ENCODE measurements at regions not wholly inside any gene's neighbourhood (a gene's known extent, or its start where the extent isn't known, plus 50 kb on each side); places are given as distances from the start of the nearest gene placed in this dataset.

GRCh38 chr2:196287523-196287922, 116.1 kb upstream of the STK17B start:
- no peak for TF ChIP-seq EZH2 (IDR thresholded peaks at IDR 0.05; ENCODE audit: low read length, missing control alignments)
- TF ChIP-seq, protein P1, sequence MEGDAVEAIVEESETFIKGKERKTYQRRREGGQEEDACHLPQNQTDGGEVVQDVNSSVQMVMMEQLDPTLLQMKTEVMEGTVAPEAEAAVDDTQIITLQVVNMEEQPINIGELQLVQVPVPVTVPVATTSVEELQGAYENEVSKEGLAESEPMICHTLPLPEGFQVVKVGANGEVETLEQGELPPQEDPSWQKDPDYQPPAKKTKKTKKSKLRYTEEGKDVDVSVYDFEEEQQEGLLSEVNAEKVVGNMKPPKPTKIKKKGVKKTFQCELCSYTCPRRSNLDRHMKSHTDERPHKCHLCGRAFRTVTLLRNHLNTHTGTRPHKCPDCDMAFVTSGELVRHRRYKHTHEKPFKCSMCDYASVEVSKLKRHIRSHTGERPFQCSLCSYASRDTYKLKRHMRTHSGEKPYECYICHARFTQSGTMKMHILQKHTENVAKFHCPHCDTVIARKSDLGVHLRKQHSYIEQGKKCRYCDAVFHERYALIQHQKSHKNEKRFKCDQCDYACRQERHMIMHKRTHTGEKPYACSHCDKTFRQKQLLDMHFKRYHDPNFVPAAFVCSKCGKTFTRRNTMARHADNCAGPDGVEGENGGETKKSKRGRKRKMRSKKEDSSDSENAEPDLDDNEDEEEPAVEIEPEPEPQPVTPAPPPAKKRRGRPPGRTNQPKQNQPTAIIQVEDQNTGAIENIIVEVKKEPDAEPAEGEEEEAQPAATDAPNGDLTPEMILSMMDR (conservative IDR thresholded peaks at IDR 0.05 in 1 of 2, IDR thresholded peaks at IDR 0.05 in 1 of 2; ENCODE audit: low read depth in 1 of 2, low read length in 2 of 2): no peak
- no peak overlapping the region for H2AFZ ChIP-seq (ENCODE audit: low read length)
- H3K4me3 ChIP-seq (replicated peaks in 1 of 4; ENCODE audit: control extremely low read depth in 1 of 4, insufficient read depth in 1 of 4, low read depth in 3 of 4, low read length in 4 of 4): no peak overlapping the region
- H3K79me2 ChIP-seq (ENCODE audit: control insufficient read depth, insufficient read depth, low read length): no peaks in the 10 kb centered on the region
- no peak overlapping the region for H3K27ac ChIP-seq (ENCODE audit: insufficient read depth, low read length)
- no peaks in the 10 kb centered on the region for H3K9me3 ChIP-seq (ENCODE audit: control insufficient read depth, insufficient read depth, low read depth, low read length)
- H3K4me1 ChIP-seq (ENCODE audit: control insufficient read depth, extremely low read depth, insufficient read depth, low read length): no peaks in the 10 kb centered on the region
- H3K4me2 ChIP-seq (ENCODE audit: extremely low read depth, insufficient read depth, low read length): no peak overlapping the region
- DNase-seq (ENCODE audit: low read depth in 2 of 2): no peak
- no peak overlapping the region for H3K9ac ChIP-seq (ENCODE audit: insufficient read depth, low read length)
- no peaks in the 10 kb centered on the region for H4K20me1 ChIP-seq (ENCODE audit: control insufficient read depth, extremely low read depth, insufficient read depth, low read length)
- no peaks in the 10 kb centered on the region for H3K36me3 ChIP-seq (ENCODE audit: control insufficient read depth, insufficient read depth, low read length)
- no peaks in the 10 kb centered on the region for H3K27me3 ChIP-seq (ENCODE audit: control insufficient read depth, insufficient read depth, low read length)

GRCh38 chr2:196288006-196288538, 116.7 kb upstream of the STK17B start:
- Histone ChIP-seq H3K79me2 (ENCODE audit: control insufficient read depth, insufficient read depth, low read length) (no peaks in the 10 kb centered on the region), H3K27ac (ENCODE audit: insufficient read depth, low read length) (no peak overlapping the region), H3K36me3 (ENCODE audit: control insufficient read depth, insufficient read depth, low read length) (no peaks in the 10 kb centered on the region), H3K9me3 (ENCODE audit: control insufficient read depth, insufficient read depth, low read depth, low read length) (no peaks in the 10 kb centered on the region), H3K9ac (ENCODE audit: insufficient read depth, low read length) (no peak overlapping the region), H3K27me3 (ENCODE audit: control insufficient read depth, insufficient read depth, low read length) (no peaks in the 10 kb centered on the region), H3K4me2 (ENCODE audit: extremely low read depth, insufficient read depth, low read length) (no peak overlapping the region), H3K4me1 (ENCODE audit: control insufficient read depth, extremely low read depth, insufficient read depth, low read length) (no peaks in the 10 kb centered on the region), H4K20me1 (ENCODE audit: control insufficient read depth, extremely low read depth, insufficient read depth, low read length) (no peaks in the 10 kb centered on the region), H3K4me3 (replicated peaks in 1 of 4; ENCODE audit: control extremely low read depth in 1 of 4, insufficient read depth in 1 of 4, low read depth in 3 of 4, low read length in 4 of 4) (no peak overlapping the region), H2AFZ (ENCODE audit: low read length) (no peak overlapping the region)
- no peak for TF ChIP-seq EZH2 (IDR thresholded peaks at IDR 0.05; ENCODE audit: low read length, missing control alignments)
- TF ChIP-seq, protein P1 (conservative IDR thresholded peaks at IDR 0.05 in 1 of 2, IDR thresholded peaks at IDR 0.05 in 1 of 2; ENCODE audit: low read depth in 1 of 2, low read length in 2 of 2): no peak
- DNase-seq (ENCODE audit: low read depth in 2 of 2): no peak

DNA sequence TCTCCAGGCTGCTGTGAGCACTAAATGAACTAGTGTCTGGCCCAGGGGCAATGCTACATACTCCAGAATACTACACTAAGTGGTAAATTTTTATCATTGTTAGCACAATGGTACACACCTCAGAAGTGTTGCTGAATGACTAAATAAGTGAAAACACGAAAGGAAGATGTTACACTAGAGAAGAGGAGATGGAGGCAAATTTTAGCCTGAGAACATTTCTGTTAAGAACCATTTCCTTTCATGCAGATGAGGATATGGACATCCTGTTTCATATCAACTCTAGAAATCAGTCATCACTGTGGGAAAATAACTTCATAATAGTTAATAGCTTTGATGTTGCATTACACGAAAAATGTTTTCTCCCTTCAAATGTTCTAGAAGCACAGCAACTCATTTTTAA, 117.6 kb upstream of the STK17B start:
- H3K27me3 ChIP-seq (ENCODE audit: control insufficient read depth, insufficient read depth, low read length): no peaks in the 10 kb centered on the region
- no peak for DNase-seq (ENCODE audit: low read depth in 2 of 2)
- H3K4me1 ChIP-seq (ENCODE audit: control insufficient read depth, extremely low read depth, insufficient read depth, low read length): peaks cover 4% of the 10 kb centered on the region
- no peak overlapping the region for H3K4me3 ChIP-seq (replicated peaks in 1 of 4; ENCODE audit: control extremely low read depth in 1 of 4, insufficient read depth in 1 of 4, low read depth in 3 of 4, low read length in 4 of 4)
- no peaks in the 10 kb centered on the region for H4K20me1 ChIP-seq (ENCODE audit: control insufficient read depth, extremely low read depth, insufficient read depth, low read length)
- no peak overlapping the region for H3K9ac ChIP-seq (ENCODE audit: insufficient read depth, low read length)
- H2AFZ ChIP-seq (ENCODE audit: low read length): no peak overlapping the region
- H3K79me2 ChIP-seq (ENCODE audit: control insufficient read depth, insufficient read depth, low read length): no peaks in the 10 kb centered on the region
- TF ChIP-seq EZH2 (IDR thresholded peaks at IDR 0.05; ENCODE audit: low read length, missing control alignments): no peak
- TF ChIP-seq, protein P1 (conservative IDR thresholded peaks at IDR 0.05 in 1 of 2, IDR thresholded peaks at IDR 0.05 in 1 of 2; ENCODE audit: low read depth in 1 of 2, low read length in 2 of 2): no peak
- H3K27ac ChIP-seq (ENCODE audit: insufficient read depth, low read length): no peak overlapping the region
- no peaks in the 10 kb centered on the region for H3K9me3 ChIP-seq (ENCODE audit: control insufficient read depth, insufficient read depth, low read depth, low read length)
- no peak overlapping the region for H3K4me2 ChIP-seq (ENCODE audit: extremely low read depth, insufficient read depth, low read length)
- H3K36me3 ChIP-seq (ENCODE audit: control insufficient read depth, insufficient read depth, low read length): no peaks in the 10 kb centered on the region
